ENCODE measurements at regions not wholly inside any gene's neighbourhood (a gene's known extent, or its start where the extent isn't known, plus 50 kb on each side); places are given as distances from the start of the nearest gene placed in this dataset.

DNA sequence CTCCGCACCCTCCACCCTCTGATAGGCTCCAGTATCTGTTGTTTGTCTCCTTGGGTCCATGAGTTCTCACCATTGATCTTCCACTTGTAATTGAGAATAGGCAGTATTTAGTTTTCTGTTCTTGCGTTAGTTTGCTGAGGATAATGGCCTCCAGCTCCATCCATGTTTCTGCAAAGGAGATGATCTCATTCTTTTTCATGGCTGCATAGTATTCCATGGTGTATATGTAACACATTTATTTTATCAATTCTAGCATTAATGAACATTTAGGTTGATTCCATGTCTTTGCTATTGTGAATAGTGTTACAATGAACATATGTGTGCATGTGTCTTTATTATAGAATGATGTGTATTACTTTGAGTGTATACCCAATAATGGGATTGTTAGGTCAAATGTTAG lies 814.6 kb upstream of the FRG1 start:
- H3K4me1 ChIP-seq (ENCODE audit: control insufficient read depth in 1 of 2, extremely low read depth in 1 of 2, insufficient read depth in 2 of 2, low read length in 2 of 2), result no peaks in the 10 kb centered on the region
- no peak overlapping the region for H3K4me3 Mint-ChIP-seq
- H3K9me3 ChIP-seq, result no peaks in the 10 kb centered on the region
- no peaks in the 10 kb centered on the region for H3K36me3 Mint-ChIP-seq
- H3K27ac Mint-ChIP-seq, result no peak overlapping the region
- H3K4me3 ChIP-seq (ENCODE audit: control insufficient read depth in 1 of 2, extremely low read depth in 1 of 2, low read length in 1 of 2), result no peak overlapping the region
- ChIA-PET POLR2A (no interaction called here), CTCF (no interaction called here)
- no peaks in the 10 kb centered on the region for H3K27me3 ChIP-seq (replicated peaks in 1 of 2; ENCODE audit: control insufficient read depth in 2 of 2, extremely low read depth in 1 of 2, insufficient read depth in 2 of 2, low read length in 1 of 2)
- no peaks in the 10 kb centered on the region for H3K4me1 Mint-ChIP-seq
- no peaks in the 10 kb centered on the region for H3K27me3 Mint-ChIP-seq
- H3K27ac ChIP-seq (ENCODE audit: low read length), result no peak overlapping the region
- no CpG with 5 or more reads among the region's 2 CpGs for WGBS (ENCODE audit: insufficient coverage)
- DNase-seq (no peak), ATAC-seq (replicated peaks in 1 of 4) (no peak)
- peaks cover 13 to 19% (median 15%) of the 10 kb centered on the region in 3 donors for H3K9me3 Mint-ChIP-seq
- H3K36me3 ChIP-seq (ENCODE audit: control insufficient read depth in 2 of 2, extremely low read depth in 1 of 2, insufficient read depth in 1 of 2, low read length in 1 of 2), result no peaks in the 10 kb centered on the region

DNA sequence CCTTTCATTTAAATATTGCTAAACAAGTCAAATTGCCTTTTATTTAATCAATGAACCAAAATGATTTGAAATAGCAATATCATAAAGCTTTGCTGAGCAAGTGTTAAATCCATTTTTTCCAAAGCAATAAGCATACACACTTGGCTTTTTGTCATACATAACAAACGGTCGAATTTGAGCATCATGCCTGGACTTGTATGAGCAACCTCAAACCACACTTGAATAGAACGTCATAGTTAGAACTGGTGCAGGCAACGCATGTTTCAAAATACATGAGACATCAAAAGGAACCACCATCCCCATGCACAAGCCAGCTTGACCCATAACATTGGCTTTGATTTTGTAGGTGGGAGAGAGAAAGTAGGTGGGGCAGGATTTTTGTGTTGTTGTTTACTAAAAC lies 812.3 kb upstream of the FRG1 start:
- H3K27ac ChIP-seq (ENCODE audit: low read length), result no peak overlapping the region
- no peaks in the 10 kb centered on the region for H3K9me3 ChIP-seq
- no peaks in the 10 kb centered on the region for H3K4me1 Mint-ChIP-seq
- no peak for DNase-seq
- H3K4me1 ChIP-seq (ENCODE audit: control insufficient read depth in 1 of 2, extremely low read depth in 1 of 2, insufficient read depth in 2 of 2, low read length in 2 of 2), result no peaks in the 10 kb centered on the region
- 42% methylated on average over 2 of the region's 4 CpGs for WGBS (ENCODE audit: insufficient coverage)
- ChIA-PET CTCF (no interaction called here), POLR2A (no interaction called here)
- H3K27me3 Mint-ChIP-seq, result no peaks in the 10 kb centered on the region
- H3K27me3 ChIP-seq (replicated peaks in 1 of 2; ENCODE audit: control insufficient read depth in 2 of 2, extremely low read depth in 1 of 2, insufficient read depth in 2 of 2, low read length in 1 of 2), result no peaks in the 10 kb centered on the region
- H3K36me3 ChIP-seq (ENCODE audit: control insufficient read depth in 2 of 2, extremely low read depth in 1 of 2, insufficient read depth in 1 of 2, low read length in 1 of 2), result no peaks in the 10 kb centered on the region
- H3K27ac Mint-ChIP-seq, result no peak overlapping the region
- ATAC-seq (replicated peaks in 1 of 4), result no peak
- no peak overlapping the region for H3K4me3 Mint-ChIP-seq
- H3K9me3 Mint-ChIP-seq, result peaks cover 13 to 29% (median 16%) of the 10 kb centered on the region in 3 donors
- no peaks in the 10 kb centered on the region for H3K36me3 Mint-ChIP-seq
- no peak overlapping the region for H3K4me3 ChIP-seq (ENCODE audit: control insufficient read depth in 1 of 2, extremely low read depth in 1 of 2, low read length in 1 of 2)

DNA sequence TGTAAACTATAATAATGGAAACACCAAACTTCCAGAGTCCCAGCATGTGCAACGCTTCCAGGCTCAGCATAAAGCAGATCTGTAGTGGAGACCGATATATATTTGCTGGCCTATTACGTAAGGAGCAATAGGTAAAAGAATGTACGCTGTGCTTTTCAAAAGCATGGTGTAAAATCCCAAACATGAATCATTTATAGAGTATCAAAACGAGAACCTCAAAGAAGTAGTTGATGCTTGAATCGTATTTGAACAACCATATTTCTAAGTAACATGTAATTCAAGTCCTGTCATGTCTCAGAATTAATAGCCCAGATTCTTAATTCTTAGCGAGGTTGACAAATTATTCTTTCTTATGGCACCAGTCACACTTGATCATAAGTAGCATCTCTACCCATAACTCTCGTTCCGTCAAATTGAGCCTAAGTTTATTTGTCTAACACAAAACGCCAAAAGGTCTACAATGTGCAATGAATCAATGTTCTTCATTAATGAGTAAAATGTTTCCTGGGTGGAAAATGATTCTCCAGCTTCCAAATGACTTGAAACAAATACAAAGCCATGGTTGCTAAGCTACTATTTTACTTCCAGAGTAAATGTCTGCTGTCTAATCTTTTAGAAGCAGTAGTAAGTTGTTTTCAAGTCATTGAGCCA lies 811.5 kb upstream of the FRG1 start:
- DNase-seq (no peak), ATAC-seq (replicated peaks in 1 of 4) (no peak)
- Histone ChIP-seq H3K36me3 (ENCODE audit: control insufficient read depth in 2 of 2, extremely low read depth in 1 of 2, insufficient read depth in 1 of 2, low read length in 1 of 2) (no peaks in the 10 kb centered on the region), H3K27me3 (replicated peaks in 1 of 2; ENCODE audit: control insufficient read depth in 2 of 2, extremely low read depth in 1 of 2, insufficient read depth in 2 of 2, low read length in 1 of 2) (no peaks in the 10 kb centered on the region), H3K4me3 (ENCODE audit: control insufficient read depth in 1 of 2, extremely low read depth in 1 of 2, low read length in 1 of 2) (no peak overlapping the region), H3K9me3 (no peaks in the 10 kb centered on the region), H3K27ac (ENCODE audit: low read length) (no peak overlapping the region), H3K4me1 (ENCODE audit: control insufficient read depth in 1 of 2, extremely low read depth in 1 of 2, insufficient read depth in 2 of 2, low read length in 2 of 2) (no peaks in the 10 kb centered on the region)
- Mint-ChIP-seq H3K27me3 (no peaks in the 10 kb centered on the region), H3K4me1 (no peaks in the 10 kb centered on the region), H3K4me3 (no peak overlapping the region), H3K9me3 (peaks cover 13 to 32% (median 13%) of the 10 kb centered on the region in 3 donors), H3K27ac (no peak overlapping the region), H3K36me3 (no peaks in the 10 kb centered on the region)
- POLR2A ChIA-PET, result no interaction called here
- 27% methylated on average over 2 of the region's 10 CpGs for WGBS (ENCODE audit: insufficient coverage)
- CTCF ChIA-PET, result interaction anchor here in 1 of 2 donors (0.7 kb wide), 1 partner anchor 174 kb away, joined by 3 read pairs; no protein-coding TSS in a partner anchor

DNA sequence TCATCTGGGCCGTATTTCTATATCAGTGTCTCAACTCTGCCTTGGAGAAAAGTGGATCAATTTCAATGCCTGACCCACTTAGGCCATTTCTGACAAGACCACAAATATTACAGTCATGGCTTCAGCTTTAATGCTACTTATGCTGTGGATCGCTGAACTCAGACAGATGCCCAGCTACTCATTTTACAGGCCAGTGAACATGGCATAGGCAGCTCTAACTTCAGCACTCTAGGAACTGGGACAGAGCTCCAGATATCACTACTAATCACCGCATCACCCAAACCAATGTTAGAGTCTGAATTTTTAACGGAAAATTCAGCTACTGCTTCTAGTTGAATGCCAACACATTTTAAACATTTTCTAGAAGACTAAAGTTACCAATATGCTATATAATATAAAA lies 809.6 kb upstream of the FRG1 start:
- Mint-ChIP-seq H3K27me3 (no peaks in the 10 kb centered on the region), H3K4me3 (no peak overlapping the region), H3K4me1 (no peaks in the 10 kb centered on the region), H3K27ac (no peak overlapping the region), H3K36me3 (no peaks in the 10 kb centered on the region), H3K9me3 (peaks cover 12 to 25% (median 12%) of the 10 kb centered on the region in 3 donors)
- H3K4me1 ChIP-seq (ENCODE audit: control insufficient read depth in 1 of 2, extremely low read depth in 1 of 2, insufficient read depth in 2 of 2, low read length in 2 of 2), result no peaks in the 10 kb centered on the region
- DNase-seq (no peak), ATAC-seq (replicated peaks in 1 of 4) (no peak)
- no peaks in the 10 kb centered on the region for H3K27me3 ChIP-seq (replicated peaks in 1 of 2; ENCODE audit: control insufficient read depth in 2 of 2, extremely low read depth in 1 of 2, insufficient read depth in 2 of 2, low read length in 1 of 2)
- WGBS (ENCODE audit: insufficient coverage), result 74% methylated on average over 2 of the region's 4 CpGs
- H3K27ac ChIP-seq (ENCODE audit: low read length), result no peak overlapping the region
- H3K9me3 ChIP-seq, result no peaks in the 10 kb centered on the region
- CTCF ChIA-PET, result no interaction called here
- no peaks in the 10 kb centered on the region for H3K36me3 ChIP-seq (ENCODE audit: control insufficient read depth in 2 of 2, extremely low read depth in 1 of 2, insufficient read depth in 1 of 2, low read length in 1 of 2)
- POLR2A ChIA-PET, result no interaction called here
- no peak overlapping the region for H3K4me3 ChIP-seq (ENCODE audit: control insufficient read depth in 1 of 2, extremely low read depth in 1 of 2, low read length in 1 of 2)

DNA sequence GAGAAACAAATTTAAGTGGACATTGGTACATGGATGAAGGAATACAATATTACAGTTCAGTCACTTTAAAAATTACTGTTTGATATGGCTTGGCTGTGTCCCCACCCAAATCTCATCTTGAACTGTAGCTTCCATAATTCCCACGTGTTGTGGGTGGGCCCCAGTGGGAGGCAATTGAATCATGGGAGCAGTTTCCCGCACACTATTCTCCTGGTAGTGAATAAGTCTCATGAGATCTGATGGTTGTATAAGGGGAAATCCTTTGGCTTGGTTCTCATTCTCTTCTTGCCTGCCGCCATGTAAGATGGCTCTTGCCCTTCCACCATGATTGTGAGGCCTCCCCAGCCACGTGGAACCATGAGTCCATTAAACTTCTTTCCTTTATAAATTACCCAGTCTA lies 804.2 kb upstream of the FRG1 start:
- no peaks in the 10 kb centered on the region for H3K4me1 ChIP-seq (ENCODE audit: control insufficient read depth in 1 of 2, extremely low read depth in 1 of 2, insufficient read depth in 2 of 2, low read length in 2 of 2)
- POLR2A ChIA-PET, result no interaction called here
- no CpG with 5 or more reads among the region's 4 CpGs for WGBS (ENCODE audit: insufficient coverage)

DNA sequence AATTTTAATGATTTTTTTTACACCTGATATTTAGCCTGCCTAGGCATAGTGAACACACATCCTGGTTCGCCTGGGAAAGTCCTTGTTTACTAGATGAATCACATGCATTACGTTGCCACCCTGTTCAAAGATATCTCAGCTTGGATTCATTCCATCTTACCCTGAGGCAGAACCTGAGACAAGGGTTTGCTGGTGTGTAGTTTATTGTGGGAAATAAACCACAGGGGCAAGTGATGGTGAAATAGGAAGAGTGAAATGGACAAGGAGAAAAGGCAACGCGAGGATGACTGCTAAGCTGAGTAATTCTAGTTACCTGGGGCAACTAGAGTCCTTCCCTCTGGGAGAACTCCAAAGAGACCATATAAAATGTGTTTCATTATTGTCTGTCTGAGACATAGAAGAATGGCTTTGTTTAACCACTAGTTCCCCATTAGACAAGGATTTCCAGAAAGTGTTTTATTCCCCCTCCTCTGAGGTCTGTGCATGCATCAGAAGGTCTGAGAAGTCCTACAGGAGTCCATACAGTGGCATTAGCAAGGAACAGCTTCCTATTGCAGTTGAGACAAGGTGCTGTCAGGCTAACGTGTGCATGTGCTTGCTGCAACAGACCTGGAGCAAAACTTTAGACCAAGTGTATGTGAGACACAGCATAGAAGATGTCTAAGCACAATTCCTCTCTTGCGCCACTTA lies 797.3 kb upstream of the FRG1 start:
- H3K4me3 Mint-ChIP-seq, result no peak overlapping the region
- CTCF ChIA-PET, result no interaction called here
- H3K4me3 ChIP-seq (ENCODE audit: control insufficient read depth in 1 of 2, extremely low read depth in 1 of 2, low read length in 1 of 2), result no peak overlapping the region
- WGBS (ENCODE audit: insufficient coverage), result 80% methylated on average over 3 of the region's 6 CpGs
- no peaks in the 10 kb centered on the region for H3K27me3 ChIP-seq (replicated peaks in 1 of 2; ENCODE audit: control insufficient read depth in 2 of 2, extremely low read depth in 1 of 2, insufficient read depth in 2 of 2, low read length in 1 of 2)
- no peak overlapping the region for H3K27ac ChIP-seq (ENCODE audit: low read length)
- DNase-seq (no peak), ATAC-seq (replicated peaks in 1 of 4) (no peak)
- no peak overlapping the region for H3K27ac Mint-ChIP-seq
- H3K4me1 Mint-ChIP-seq, result no peaks in the 10 kb centered on the region
- H3K9me3 ChIP-seq, result no peaks in the 10 kb centered on the region
- H3K36me3 ChIP-seq (ENCODE audit: control insufficient read depth in 2 of 2, extremely low read depth in 1 of 2, insufficient read depth in 1 of 2, low read length in 1 of 2), result no peaks in the 10 kb centered on the region
- peaks cover 2 to 16% (median 12%) of the 10 kb centered on the region in 3 donors for H3K9me3 Mint-ChIP-seq
- POLR2A ChIA-PET, result no interaction called here
- H3K36me3 Mint-ChIP-seq, result no peaks in the 10 kb centered on the region
- no peaks in the 10 kb centered on the region for H3K27me3 Mint-ChIP-seq
- no peaks in the 10 kb centered on the region for H3K4me1 ChIP-seq (ENCODE audit: control insufficient read depth in 1 of 2, extremely low read depth in 1 of 2, insufficient read depth in 2 of 2, low read length in 2 of 2)

More for the DNA sequence above, 804.2 kb upstream of the FRG1 start:
- H3K4me3 ChIP-seq (ENCODE audit: control insufficient read depth in 1 of 2, extremely low read depth in 1 of 2, low read length in 1 of 2), result no peak overlapping the region
- no peaks in the 10 kb centered on the region for H3K9me3 ChIP-seq
- H3K27ac ChIP-seq (ENCODE audit: low read length), result no peak overlapping the region
- no peak for DNase-seq
- Mint-ChIP-seq H3K4me3 (no peak overlapping the region), H3K9me3 (peaks cover 8 to 17% (median 11%) of the 10 kb centered on the region in 3 donors), H3K27me3 (no peaks in the 10 kb centered on the region), H3K27ac (no peak overlapping the region), H3K4me1 (no peaks in the 10 kb centered on the region), H3K36me3 (no peaks in the 10 kb centered on the region)
- no peaks in the 10 kb centered on the region for H3K36me3 ChIP-seq (ENCODE audit: control insufficient read depth in 2 of 2, extremely low read depth in 1 of 2, insufficient read depth in 1 of 2, low read length in 1 of 2)
- ATAC-seq (replicated peaks in 1 of 4), result no peak
- no peaks in the 10 kb centered on the region for H3K27me3 ChIP-seq (replicated peaks in 1 of 2; ENCODE audit: control insufficient read depth in 2 of 2, extremely low read depth in 1 of 2, insufficient read depth in 2 of 2, low read length in 1 of 2)
- CTCF ChIA-PET, result no interaction called here

All from T-cell (primary cell).